ENCODE measurements at regions not wholly inside any gene's neighbourhood (a gene's known extent, or its start where the extent isn't known, plus 50 kb on each side); places are given as distances from the start of the nearest gene placed in this dataset.
"Not testable (repeated sequence)": the region's sequence is repeated elsewhere in the genome, so short reads cannot be mapped to it uniquely, and the experiment has no call there.

DNA sequence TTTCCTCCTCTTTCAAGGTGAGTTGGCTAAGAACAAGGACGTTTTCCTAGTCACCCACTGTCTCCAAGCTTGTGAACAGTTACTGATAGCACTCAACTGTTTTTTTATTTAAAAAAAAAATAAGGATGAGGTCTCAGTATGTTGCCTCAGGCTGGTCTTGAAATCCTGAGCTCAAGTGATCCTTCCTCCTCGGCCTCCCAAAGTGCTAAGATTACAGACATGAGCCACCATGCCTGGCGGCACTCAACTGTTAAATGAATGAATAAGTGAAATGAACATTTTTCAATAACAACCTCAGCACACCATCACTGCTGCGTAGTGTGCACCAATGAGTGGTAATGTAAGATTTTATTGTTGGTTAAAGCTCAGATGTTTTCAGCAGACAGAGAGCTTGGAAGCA lies 214.1 kb upstream of the NRIP1 start:
- peaks cover 2% of the 10 kb centered on the region for H3K27me3 Mint-ChIP-seq (ENCODE audit: low read depth)
- DNase-seq: no peak
- H3K9me3 Mint-ChIP-seq: no peaks in the 10 kb centered on the region
- H3K4me3 Mint-ChIP-seq: no peak overlapping the region
- ATAC-seq: no peak
- H3K4me1 Mint-ChIP-seq (ENCODE audit: low read depth): no peaks in the 10 kb centered on the region
- H3K36me3 Mint-ChIP-seq (ENCODE audit: insufficient read depth): no peaks in the 10 kb centered on the region

DNA sequence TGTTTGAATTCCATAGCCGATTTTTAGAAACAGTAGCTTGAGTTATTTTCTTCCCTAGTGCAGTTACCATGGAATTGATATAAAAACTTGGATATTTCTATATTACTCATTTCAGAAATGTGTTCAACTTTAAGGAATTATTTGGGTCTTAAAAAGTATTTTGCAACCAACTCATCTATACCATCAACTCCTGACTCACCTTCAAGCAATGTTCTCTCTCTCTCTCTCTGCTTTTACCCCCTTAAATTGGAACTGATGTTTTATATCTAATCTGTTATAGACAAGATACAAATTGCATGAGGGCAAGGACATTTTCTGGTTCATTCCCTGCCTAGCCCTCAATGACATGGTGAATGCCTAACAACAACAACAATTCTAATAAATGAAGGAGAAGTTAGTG lies 214.7 kb upstream of the NRIP1 start:
- no peaks in the 10 kb centered on the region for H3K4me1 Mint-ChIP-seq (ENCODE audit: low read depth)
- H3K9me3 Mint-ChIP-seq: no peaks in the 10 kb centered on the region
- DNase-seq (no peak), ATAC-seq (no peak)
- no peaks in the 10 kb centered on the region for H3K36me3 Mint-ChIP-seq (ENCODE audit: insufficient read depth)
- H3K4me3 Mint-ChIP-seq: no peak overlapping the region
- H3K27me3 Mint-ChIP-seq (ENCODE audit: low read depth): peaks cover 2% of the 10 kb centered on the region

DNA sequence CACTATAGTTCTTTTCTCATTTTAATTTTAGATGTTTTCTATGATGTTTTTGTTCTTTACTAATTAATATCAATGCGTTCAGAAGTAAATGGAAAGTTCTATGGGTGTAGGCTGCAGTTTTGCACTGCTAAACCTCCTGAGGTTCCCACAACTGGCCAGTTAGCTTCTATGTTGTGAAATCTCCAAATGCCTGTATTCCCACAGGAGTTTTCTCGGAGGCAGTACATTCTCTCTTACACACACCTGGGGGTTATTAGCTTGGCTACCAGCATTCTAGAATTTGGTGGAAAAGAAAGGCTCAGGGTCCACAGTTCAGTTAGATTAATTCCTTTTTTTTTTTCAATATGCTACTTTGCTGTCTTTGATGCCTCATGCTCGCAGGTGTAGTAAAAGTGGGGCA lies 216.9 kb upstream of the NRIP1 start:
- Mint-ChIP-seq H3K4me1 (ENCODE audit: low read depth) (no peaks in the 10 kb centered on the region), H3K27me3 (ENCODE audit: low read depth) (peaks cover 2% of the 10 kb centered on the region), H3K36me3 (ENCODE audit: insufficient read depth) (no peaks in the 10 kb centered on the region), H3K9me3 (no peaks in the 10 kb centered on the region), H3K4me3 (no peak overlapping the region)
- DNase-seq: no peak
- no peak for ATAC-seq

DNA sequence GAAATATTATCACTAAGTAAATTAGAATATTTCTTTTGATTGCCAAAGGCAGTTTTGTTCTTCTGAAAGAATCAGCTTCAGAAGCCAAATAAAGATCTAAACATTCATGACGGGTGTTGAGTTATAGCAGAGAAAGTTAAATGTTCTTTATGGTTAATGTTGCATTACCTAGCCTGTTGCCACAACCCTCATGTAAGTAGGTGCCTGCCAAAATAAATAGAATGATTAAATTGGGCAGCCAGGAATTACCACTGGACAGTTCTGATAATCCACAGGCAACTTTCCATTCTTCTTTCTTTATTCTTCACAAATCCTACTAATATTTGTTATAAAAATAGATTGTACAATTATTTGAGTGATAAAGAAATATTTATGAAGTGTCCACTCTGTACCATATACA lies 217.9 kb upstream of the NRIP1 start:
- H3K4me3 Mint-ChIP-seq: no peak overlapping the region
- ATAC-seq (no peak), DNase-seq (no peak)
- H3K4me1 Mint-ChIP-seq (ENCODE audit: low read depth): no peaks in the 10 kb centered on the region
- H3K27me3 Mint-ChIP-seq (ENCODE audit: low read depth): peaks cover 2% of the 10 kb centered on the region
- no peaks in the 10 kb centered on the region for H3K36me3 Mint-ChIP-seq (ENCODE audit: insufficient read depth)
- no peaks in the 10 kb centered on the region for H3K9me3 Mint-ChIP-seq

DNA sequence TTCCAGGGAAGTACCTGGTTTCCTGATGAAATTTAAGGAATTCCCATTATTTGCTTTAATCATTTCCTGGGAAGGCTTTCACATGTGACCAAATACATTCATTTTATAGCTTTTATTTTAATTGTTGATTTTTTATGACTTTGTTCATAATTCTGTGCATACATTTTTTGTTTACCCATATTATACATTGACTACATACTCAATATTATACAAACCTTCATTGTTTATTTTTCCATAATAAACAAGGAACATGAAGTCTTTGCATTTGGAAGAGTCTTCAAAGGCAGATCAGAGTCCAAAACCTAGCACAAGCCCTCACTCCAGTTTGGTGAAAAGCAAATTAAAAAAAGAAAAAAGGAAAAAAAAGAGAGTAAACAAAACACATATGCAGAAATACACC lies 218.3 kb upstream of the NRIP1 start:
- no peaks in the 10 kb centered on the region for H3K4me1 Mint-ChIP-seq (ENCODE audit: low read depth)
- peaks cover 2% of the 10 kb centered on the region for H3K27me3 Mint-ChIP-seq (ENCODE audit: low read depth)
- H3K4me3 Mint-ChIP-seq: no peak overlapping the region
- H3K36me3 Mint-ChIP-seq (ENCODE audit: insufficient read depth): no peaks in the 10 kb centered on the region
- DNase-seq (no peak), ATAC-seq (no peak)
- no peaks in the 10 kb centered on the region for H3K9me3 Mint-ChIP-seq

DNA sequence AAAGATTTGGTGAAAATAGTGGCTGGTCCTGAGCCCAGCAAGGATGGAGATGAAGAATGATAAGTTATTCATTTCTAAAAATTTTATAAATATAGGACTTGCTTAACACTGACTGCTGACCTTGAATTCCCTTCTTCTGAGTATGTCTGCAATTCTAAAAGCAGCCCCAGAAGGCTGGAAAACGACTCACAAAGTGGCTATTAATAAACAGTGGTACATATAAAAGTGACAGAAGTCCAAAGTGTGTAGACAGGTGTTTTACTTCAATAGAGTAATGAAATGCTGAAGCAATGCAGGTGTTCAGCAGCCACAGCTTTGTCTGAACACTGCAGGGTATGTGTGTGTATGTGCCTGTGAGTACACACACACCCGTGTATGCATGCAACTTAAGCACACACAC lies 219.0 kb upstream of the NRIP1 start:
- Mint-ChIP-seq H3K4me3 (no peak overlapping the region), H3K9me3 (no peaks in the 10 kb centered on the region), H3K27me3 (ENCODE audit: low read depth) (peaks cover 2% of the 10 kb centered on the region), H3K36me3 (ENCODE audit: insufficient read depth) (no peaks in the 10 kb centered on the region), H3K4me1 (ENCODE audit: low read depth) (no peaks in the 10 kb centered on the region)
- ATAC-seq: no peak
- no peak for DNase-seq

DNA sequence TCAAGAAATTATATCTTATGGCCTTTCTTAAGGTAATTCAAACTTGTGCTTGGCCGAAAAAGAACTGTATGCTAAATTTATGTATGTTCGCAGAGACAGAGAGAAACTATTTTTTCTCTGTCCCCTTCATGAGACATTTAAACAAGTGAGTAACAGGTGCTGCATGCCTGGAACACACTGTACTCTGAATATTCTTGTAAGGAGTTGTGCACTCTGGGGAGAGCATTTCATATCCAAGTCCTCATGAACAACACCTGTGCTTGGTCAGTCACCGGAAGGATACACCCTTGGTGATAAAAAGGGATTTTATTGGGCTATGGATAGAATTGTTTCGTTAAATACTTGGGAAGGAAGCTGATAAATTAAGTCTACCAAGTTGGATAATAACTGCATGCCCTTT lies 220.8 kb upstream of the NRIP1 start:
- H3K36me3 Mint-ChIP-seq (ENCODE audit: insufficient read depth): no peaks in the 10 kb centered on the region
- no peak overlapping the region for H3K4me3 Mint-ChIP-seq
- no peaks in the 10 kb centered on the region for H3K9me3 Mint-ChIP-seq
- H3K27me3 Mint-ChIP-seq (ENCODE audit: low read depth): peaks cover 2% of the 10 kb centered on the region
- ATAC-seq: no peak
- H3K4me1 Mint-ChIP-seq (ENCODE audit: low read depth): no peaks in the 10 kb centered on the region
- no peak for DNase-seq

DNA sequence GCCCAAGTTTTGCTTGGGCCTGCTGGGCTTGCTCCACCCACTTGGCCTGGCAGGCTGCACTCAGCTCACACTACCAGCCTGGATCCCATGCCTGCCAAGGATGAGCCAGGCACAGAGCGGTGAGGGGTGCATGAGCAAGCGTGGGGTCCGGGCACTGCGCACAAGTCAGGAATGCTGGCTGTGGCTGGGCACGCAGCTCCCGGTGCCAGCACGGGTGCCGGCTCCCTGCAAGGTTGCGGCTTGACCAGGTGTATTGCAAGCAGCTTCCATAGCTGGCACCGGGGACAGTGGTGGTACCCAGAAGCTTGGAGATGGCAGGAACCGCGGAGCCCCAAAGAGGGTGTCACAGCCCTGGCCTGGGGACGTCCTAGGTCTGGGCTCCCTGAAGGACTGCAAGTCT lies 224.4 kb upstream of the NRIP1 start:
- ATAC-seq (no peak), DNase-seq (no peak)
- no peaks in the 10 kb centered on the region for H3K27me3 Mint-ChIP-seq (ENCODE audit: low read depth)
- H3K4me3 Mint-ChIP-seq: no peak overlapping the region
- H3K36me3 Mint-ChIP-seq (ENCODE audit: insufficient read depth): no peaks in the 10 kb centered on the region
- no peaks in the 10 kb centered on the region for H3K9me3 Mint-ChIP-seq
- H3K4me1 Mint-ChIP-seq (ENCODE audit: low read depth): no peaks in the 10 kb centered on the region

DNA sequence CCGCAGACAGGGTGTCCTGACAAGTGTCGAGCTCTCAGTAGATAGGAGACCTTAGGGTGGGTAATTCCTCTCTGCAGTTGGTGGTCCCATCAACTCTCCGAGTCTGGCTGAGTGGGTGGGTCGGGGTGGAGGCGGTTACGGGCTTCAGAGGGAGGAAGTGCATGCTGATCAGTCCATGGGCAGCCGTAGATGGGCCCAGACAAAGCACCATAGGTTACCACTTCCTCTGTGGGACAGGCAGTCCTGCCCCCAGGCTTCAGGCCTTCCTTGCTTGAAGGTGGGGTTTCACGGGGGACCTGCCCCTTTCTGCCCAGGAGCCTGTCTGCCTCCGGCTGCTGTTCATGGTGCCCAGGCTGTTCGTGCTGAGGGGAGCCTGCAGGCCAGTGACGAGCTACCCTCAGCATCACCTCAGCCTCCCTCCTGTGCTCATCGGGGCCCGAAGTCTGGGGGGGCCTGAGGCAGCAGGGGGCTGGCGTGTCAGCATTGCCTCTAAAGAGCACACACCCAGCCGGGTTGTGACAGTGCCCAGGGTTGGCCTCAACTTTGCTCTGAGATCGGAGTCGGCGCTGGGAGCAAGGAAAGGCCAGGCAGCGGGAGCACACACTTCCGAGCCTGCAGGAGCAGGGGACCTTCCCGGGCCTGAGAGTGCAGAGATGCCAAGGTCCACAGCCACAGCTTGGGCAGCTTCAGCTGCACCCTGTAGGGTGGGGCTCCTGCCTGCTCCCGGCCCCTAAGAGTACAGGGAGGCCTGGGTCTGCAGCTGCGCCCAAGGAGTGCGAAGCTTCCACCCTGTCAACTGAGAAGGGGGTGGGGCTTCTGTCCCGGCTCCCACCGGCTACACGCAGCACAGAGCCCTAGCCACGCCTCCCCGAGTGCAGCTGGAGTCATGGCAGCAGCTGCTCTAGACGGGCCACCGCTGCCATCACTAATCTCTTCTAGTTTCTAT lies 225.4 kb upstream of the NRIP1 start:
- peak; percentile 5 for DNase-seq

DNA sequence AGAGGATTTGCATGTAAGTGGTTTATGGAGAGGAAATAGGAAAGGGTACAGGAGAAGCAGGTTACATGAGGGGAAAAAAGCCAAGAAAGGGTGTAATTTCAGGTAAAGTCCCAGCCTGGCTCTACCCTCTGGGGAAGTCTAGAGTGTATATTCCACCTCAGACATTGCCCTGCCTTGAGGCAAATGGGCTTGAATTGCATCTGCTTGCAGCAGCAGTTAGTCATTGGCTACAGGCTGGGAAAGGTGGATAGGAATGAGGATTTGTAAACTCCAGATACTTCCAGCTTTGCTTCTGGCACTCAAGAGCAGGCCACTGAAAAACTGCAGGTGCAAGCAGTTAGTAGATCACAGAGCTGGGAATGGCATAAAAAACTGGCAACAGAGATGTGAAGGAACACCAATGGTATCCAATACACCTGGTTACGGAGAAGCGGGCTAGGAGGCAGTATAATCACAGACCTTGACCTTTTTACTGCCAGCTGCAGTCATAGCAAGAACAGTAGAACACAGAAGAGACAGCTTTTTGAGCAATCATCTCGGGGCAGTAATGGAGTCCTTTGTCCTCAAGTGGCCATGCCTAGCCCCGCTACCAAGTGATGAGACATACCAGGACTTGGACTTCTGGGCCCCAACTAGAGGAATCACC lies 226.9 kb upstream of the NRIP1 start:
- DNase-seq: no peak
- no peaks in the 10 kb centered on the region for H3K9me3 Mint-ChIP-seq
- H3K4me1 Mint-ChIP-seq (ENCODE audit: low read depth): no peaks in the 10 kb centered on the region

More for the DNA sequence above, 225.4 kb upstream of the NRIP1 start:
- no peaks in the 10 kb centered on the region for H3K27me3 Mint-ChIP-seq (ENCODE audit: low read depth)
- no peak for ATAC-seq
- no peaks in the 10 kb centered on the region for H3K36me3 Mint-ChIP-seq (ENCODE audit: insufficient read depth)
- no peaks in the 10 kb centered on the region for H3K4me1 Mint-ChIP-seq (ENCODE audit: low read depth)
- no peak overlapping the region for H3K4me3 Mint-ChIP-seq
- H3K9me3 Mint-ChIP-seq: no peaks in the 10 kb centered on the region

DNA sequence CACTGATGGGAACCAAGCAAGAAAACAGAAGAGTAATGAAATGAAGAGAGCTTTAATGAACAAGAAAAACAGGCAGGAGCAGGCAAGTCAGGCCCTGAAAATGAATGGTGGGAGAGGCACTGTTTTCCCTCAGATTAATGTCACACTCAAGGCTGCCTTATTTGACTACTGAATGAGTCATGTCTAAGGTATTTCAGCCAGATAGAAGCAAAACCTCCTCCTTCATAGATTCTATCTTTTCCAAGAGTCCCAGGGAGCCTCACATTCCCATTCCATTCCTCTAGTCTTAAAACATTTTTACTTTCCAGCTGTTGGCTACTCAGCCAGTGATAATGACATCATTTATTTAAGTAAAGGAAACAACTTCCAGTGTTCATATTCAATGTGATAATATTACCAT lies 228.4 kb upstream of the NRIP1 start:
- H3K4me1 Mint-ChIP-seq (ENCODE audit: low read depth): no peaks in the 10 kb centered on the region
- no peaks in the 10 kb centered on the region for H3K36me3 Mint-ChIP-seq (ENCODE audit: insufficient read depth)
- no peak for ATAC-seq
- no peak for DNase-seq
- H3K4me3 Mint-ChIP-seq: no peak overlapping the region
- H3K9me3 Mint-ChIP-seq: no peaks in the 10 kb centered on the region
- no peaks in the 10 kb centered on the region for H3K27me3 Mint-ChIP-seq (ENCODE audit: low read depth)

More for the DNA sequence above, 226.9 kb upstream of the NRIP1 start:
- Mint-ChIP-seq H3K4me3 (no peak overlapping the region), H3K27me3 (ENCODE audit: low read depth) (no peaks in the 10 kb centered on the region), H3K36me3 (ENCODE audit: insufficient read depth) (no peaks in the 10 kb centered on the region)
- no peak for ATAC-seq

DNA sequence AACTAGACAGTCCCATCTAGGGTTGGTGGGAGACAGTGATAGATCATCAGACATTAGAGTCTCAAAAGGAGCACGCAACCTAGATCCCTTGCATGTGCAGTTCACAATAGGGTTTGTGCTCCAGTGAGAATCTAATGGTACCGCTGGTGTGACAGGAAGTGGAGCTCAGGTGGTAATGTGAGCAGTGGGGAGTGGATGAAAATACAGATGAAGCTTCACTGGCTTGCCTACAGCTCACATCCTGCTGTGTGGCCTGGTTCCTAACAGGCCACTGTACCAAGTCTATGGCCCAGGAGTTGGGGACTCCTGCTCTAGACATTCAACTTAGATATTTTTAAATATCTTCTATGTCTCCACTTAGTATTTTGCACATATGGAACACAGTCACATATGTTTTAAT lies 231.1 kb upstream of the NRIP1 start:
- Mint-ChIP-seq H3K36me3 (ENCODE audit: insufficient read depth) (no peaks in the 10 kb centered on the region), H3K4me3 (no peak overlapping the region), H3K9me3 (peaks cover 4% of the 10 kb centered on the region), H3K27me3 (ENCODE audit: low read depth) (no peaks in the 10 kb centered on the region), H3K4me1 (ENCODE audit: low read depth) (no peaks in the 10 kb centered on the region)
- ATAC-seq (no peak), DNase-seq (no peak)

DNA sequence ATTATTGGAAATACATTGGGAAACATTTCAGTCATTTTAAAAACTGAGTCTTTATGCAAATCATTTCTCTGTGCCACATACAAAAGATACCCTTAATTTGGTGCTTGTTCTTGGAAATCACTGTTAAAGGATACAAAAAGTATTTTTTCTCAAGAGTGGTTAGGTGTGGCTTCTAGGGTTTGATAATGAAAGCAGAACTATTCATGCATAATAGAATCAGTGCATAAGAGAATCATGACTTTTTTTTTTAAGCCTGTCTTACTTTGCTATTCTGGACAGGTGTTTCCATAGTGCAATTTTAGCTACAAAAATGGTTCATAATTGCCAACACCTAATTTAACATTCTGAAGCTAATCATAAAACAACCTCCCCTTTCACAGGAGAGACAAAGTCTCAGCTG lies 233.0 kb upstream of the NRIP1 start:
- Mint-ChIP-seq H3K4me3 (no peak overlapping the region), H3K9me3 (peaks cover 14% of the 10 kb centered on the region), H3K36me3 (ENCODE audit: insufficient read depth) (no peaks in the 10 kb centered on the region), H3K4me1 (ENCODE audit: low read depth) (no peaks in the 10 kb centered on the region), H3K27me3 (ENCODE audit: low read depth) (no peaks in the 10 kb centered on the region)
- ATAC-seq (no peak), DNase-seq (no peak)

DNA sequence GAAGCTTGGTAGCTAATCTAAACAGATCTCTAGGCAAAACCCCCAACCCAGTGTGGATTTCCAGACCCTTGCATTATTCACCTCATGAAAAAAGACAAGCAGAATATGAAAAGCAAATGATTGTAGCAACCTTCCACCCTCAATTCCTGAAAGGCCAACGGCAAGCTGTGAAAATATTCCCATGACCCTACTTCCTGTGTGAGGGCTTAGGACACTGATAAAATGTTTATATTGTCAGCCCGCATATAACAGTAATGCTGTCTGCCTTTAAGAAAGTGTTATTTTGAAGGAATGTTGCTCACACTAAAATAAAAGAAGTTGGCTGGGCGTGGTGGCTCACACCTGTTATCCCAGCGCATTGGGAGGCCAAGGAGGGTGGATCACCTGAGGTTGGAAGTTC lies 233.5 kb upstream of the NRIP1 start:
- ATAC-seq (no peak), DNase-seq (no peak)
- Mint-ChIP-seq H3K9me3 (peaks cover 14% of the 10 kb centered on the region), H3K4me1 (ENCODE audit: low read depth) (no peaks in the 10 kb centered on the region), H3K36me3 (ENCODE audit: insufficient read depth) (no peaks in the 10 kb centered on the region), H3K27me3 (ENCODE audit: low read depth) (no peaks in the 10 kb centered on the region), H3K4me3 (no peak overlapping the region)

DNA sequence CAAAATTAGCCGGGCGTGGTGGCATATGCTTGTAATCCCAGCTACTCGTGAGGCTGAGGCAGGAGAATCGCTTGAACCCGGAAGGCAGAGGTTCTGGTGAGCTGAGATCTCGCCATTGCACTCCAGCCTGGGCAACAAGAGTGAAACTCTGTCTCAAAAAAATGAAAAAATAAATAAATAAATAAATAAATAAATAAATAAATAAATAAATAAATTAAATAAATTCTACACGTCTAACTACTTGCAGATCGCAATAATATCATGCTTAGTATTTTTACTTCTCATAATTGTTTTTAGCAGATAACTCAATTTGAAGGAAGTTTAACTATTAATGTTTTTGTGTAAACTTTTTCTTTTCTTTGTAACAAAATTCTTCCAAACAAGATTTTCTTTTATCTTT lies 234.0 kb upstream of the NRIP1 start:
- not testable (repeated sequence) for H3K36me3 Mint-ChIP-seq (ENCODE audit: insufficient read depth); DNase-seq; H3K4me3 Mint-ChIP-seq; ATAC-seq; H3K4me1 Mint-ChIP-seq (ENCODE audit: low read depth); H3K27me3 Mint-ChIP-seq (ENCODE audit: low read depth)
- peaks cover 14% of the 10 kb centered on the region for H3K9me3 Mint-ChIP-seq

Data from activated T-cell treated with anti-CD3 and anti-CD28 coated beads, Interleukin-2, amount 50 U/mL, for 4 hours (primary cell).